Brain pericyte (primary cell): ENCODE measurements at regions not wholly inside any gene's neighbourhood (a gene's known extent, or its start where the extent isn't known, plus 50 kb on each side); places are given as distances from the start of the nearest gene placed in this dataset.

ENCODE experiments used
- DNase-seq: peaks from one replicate; pipeline ENCODE4 v3.0.0-alpha.2; 2012; ENCODE audit warnings: low read depth, low spot score

- no peak for DNase-seq
Observed at GRCh38 chr1:82897549-82897948, 1096.8 kb downstream of the ADGRL2 start.

- DNase-seq, result no peak
Observed at GRCh38 chr1:82896036-82896435, 1095.3 kb downstream of the ADGRL2 start.

- no peak for DNase-seq
Observed at GRCh38 chr1:82894635-82895034, 1093.9 kb downstream of the ADGRL2 start.

- no peak for DNase-seq
Observed at GRCh38 chr1:82893712-82894470, 1093.2 kb downstream of the ADGRL2 start.

GRCh38 chr1:82880506-82880905, 1079.8 kb downstream of the ADGRL2 start:
- no peak for DNase-seq

- DNase-seq, result no peak
Observed at GRCh38 chr1:82879701-82880305, 1079.1 kb downstream of the ADGRL2 start.

GRCh38 chr1:82875170-82875569, 1074.4 kb downstream of the ADGRL2 start:
- no peak for DNase-seq

- DNase-seq, result no peak
Observed at GRCh38 chr1:82874041-82874440, 1073.3 kb downstream of the ADGRL2 start.

GRCh38 chr1:82870332-82870731, 1069.6 kb downstream of the ADGRL2 start:
- no peak for DNase-seq

GRCh38 chr1:82867781-82868180, 1067.0 kb downstream of the ADGRL2 start:
- DNase-seq, result no peak

- DNase-seq, result no peak
Observed at GRCh38 chr1:82861749-82862148, 1061.0 kb downstream of the ADGRL2 start.

GRCh38 chr1:82858031-82858430, 1057.3 kb downstream of the ADGRL2 start:
- DNase-seq, result no peak

GRCh38 chr1:82849460-82849859, 1048.7 kb downstream of the ADGRL2 start:
- DNase-seq, result no peak

GRCh38 chr1:82848043-82848442, 1047.3 kb downstream of the ADGRL2 start:
- no peak for DNase-seq

GRCh38 chr1:82845866-82846265, 1045.1 kb downstream of the ADGRL2 start:
- no peak for DNase-seq

- DNase-seq, result no peak
Observed at GRCh38 chr1:82844911-82845827, 1044.4 kb downstream of the ADGRL2 start.

- no peak for DNase-seq
Observed at GRCh38 chr1:82844447-82844846, 1043.7 kb downstream of the ADGRL2 start.

- no peak for DNase-seq
Observed at GRCh38 chr1:82843876-82844275, 1043.1 kb downstream of the ADGRL2 start.

- no peak for DNase-seq
Observed at GRCh38 chr1:82840192-82840591, 1039.5 kb downstream of the ADGRL2 start.

GRCh38 chr1:82837766-82838465, 1037.2 kb downstream of the ADGRL2 start:
- no peak for DNase-seq

- DNase-seq, result no peak
Observed at GRCh38 chr1:82836973-82837680, 1036.4 kb downstream of the ADGRL2 start.
